HL-60 (cell line): ENCODE measurements at regions not wholly inside any gene's neighbourhood (a gene's known extent, or its start where the extent isn't known, plus 50 kb on each side); places are given as distances from the start of the nearest gene placed in this dataset.

ENCODE experiments used
- DNase-seq, 2 experiments: peaks; one replicate each; pipeline ENCODE4 v3.0.0-alpha.2; 2010 to 2020; ENCODE audit warnings: low read depth in 1 of 2, low spot score in 1 of 2
- H3K27ac ChIP-seq: fragments of 250-450 bp; sonication (Bioruptor Pico); replicated peaks from 2 replicates; pipeline ENCODE4 v1.5.1; 2020; ENCODE audit warnings: mild to moderate bottlenecking, moderate library complexity
- H3K27me3 ChIP-seq: fragments of 250-450 bp; sonication (Bioruptor Pico); 2 replicates; pipeline ENCODE4 v1.5.1; 2021; ENCODE audit warnings: mild to moderate bottlenecking, moderate library complexity; ENCODE audit not compliant: insufficient read depth, poor library complexity, severe bottlenecking
- H3K4me3 ChIP-seq: replicated peaks from 2 replicates; pipeline ENCODE4 v1.5.1; 2011; ENCODE audit warnings: mild to moderate bottlenecking, control low read depth, low read length; ENCODE audit not compliant: insufficient read depth
- CTCF ChIP-seq: IDR thresholded peaks from one replicate; pipeline ENCODE4 v1.5.1; 2011; ENCODE audit warnings: low read length, control low read depth, inconsistent platforms; ENCODE audit not compliant: insufficient read depth
- GABPA ChIP-seq: IDR thresholded peaks from 2 replicates; pipeline ENCODE4 v1.6.1; 2012; ENCODE audit warnings: low read depth
- POLR2AphosphoS5 ChIP-seq: IDR thresholded peaks from 2 replicates; pipeline ENCODE4 v1.6.1; 2012; ENCODE audit warnings: low read depth
- SPI1 ChIP-seq: IDR thresholded peaks from 2 replicates; pipeline ENCODE4 v1.6.1; 2012; ENCODE audit warnings: low read depth, mild to moderate bottlenecking, borderline replicate concordance
- TF ChIP-seq, protein P1 (sequence below): IDR thresholded peaks from 2 replicates; pipeline ENCODE4 v1.6.1; 2012; ENCODE audit warnings: low read depth; ENCODE audit not compliant: insufficient replicate concordance

DNA sequence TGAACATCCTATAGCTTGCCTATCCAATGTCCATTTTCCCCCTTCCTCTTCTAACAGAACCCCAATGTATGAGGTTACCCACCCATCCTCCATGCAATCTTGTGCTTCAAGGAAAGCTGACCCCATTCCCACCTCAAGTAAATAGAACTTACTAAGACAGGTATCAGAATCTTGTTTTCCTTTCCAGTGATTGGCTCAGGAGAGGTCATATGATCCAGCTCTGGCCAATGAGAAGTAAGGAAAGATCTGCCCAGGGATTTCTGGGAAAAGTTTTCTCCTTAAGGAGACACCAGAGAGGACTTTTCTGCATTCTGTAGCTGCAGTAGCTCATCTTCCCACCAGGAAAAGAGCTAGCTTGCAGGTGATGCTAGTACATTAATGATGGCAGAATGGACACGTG lies 341.8 kb upstream of the ZFP64 start:
- DNase-seq = no peak
- no peak for TF ChIP-seq GABPA
- no peak for TF ChIP-seq CTCF
- TF ChIP-seq, protein P1, sequence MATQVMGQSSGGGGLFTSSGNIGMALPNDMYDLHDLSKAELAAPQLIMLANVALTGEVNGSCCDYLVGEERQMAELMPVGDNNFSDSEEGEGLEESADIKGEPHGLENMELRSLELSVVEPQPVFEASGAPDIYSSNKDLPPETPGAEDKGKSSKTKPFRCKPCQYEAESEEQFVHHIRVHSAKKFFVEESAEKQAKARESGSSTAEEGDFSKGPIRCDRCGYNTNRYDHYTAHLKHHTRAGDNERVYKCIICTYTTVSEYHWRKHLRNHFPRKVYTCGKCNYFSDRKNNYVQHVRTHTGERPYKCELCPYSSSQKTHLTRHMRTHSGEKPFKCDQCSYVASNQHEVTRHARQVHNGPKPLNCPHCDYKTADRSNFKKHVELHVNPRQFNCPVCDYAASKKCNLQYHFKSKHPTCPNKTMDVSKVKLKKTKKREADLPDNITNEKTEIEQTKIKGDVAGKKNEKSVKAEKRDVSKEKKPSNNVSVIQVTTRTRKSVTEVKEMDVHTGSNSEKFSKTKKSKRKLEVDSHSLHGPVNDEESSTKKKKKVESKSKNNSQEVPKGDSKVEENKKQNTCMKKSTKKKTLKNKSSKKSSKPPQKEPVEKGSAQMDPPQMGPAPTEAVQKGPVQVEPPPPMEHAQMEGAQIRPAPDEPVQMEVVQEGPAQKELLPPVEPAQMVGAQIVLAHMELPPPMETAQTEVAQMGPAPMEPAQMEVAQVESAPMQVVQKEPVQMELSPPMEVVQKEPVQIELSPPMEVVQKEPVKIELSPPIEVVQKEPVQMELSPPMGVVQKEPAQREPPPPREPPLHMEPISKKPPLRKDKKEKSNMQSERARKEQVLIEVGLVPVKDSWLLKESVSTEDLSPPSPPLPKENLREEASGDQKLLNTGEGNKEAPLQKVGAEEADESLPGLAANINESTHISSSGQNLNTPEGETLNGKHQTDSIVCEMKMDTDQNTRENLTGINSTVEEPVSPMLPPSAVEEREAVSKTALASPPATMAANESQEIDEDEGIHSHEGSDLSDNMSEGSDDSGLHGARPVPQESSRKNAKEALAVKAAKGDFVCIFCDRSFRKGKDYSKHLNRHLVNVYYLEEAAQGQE = no peak
- no peak for TF ChIP-seq SPI1
- TF ChIP-seq POLR2AphosphoS5 = no peak
- Histone ChIP-seq H3K4me3 (no peak overlapping the region), H3K27me3 (no peaks in the 10 kb centered on the region), H3K27ac (no peak overlapping the region)

- Histone ChIP-seq H3K4me3 (no peak overlapping the region), H3K27me3 (no peaks in the 10 kb centered on the region), H3K27ac (no peak overlapping the region)
- DNase-seq = no peak
- TF ChIP-seq GABPA (no peak), CTCF (no peak), SPI1 (no peak)
- TF ChIP-seq, protein P1 = no peak
Observed at GRCh38 chr20:52532674-52533073, 341.1 kb upstream of the ZFP64 start.

DNA sequence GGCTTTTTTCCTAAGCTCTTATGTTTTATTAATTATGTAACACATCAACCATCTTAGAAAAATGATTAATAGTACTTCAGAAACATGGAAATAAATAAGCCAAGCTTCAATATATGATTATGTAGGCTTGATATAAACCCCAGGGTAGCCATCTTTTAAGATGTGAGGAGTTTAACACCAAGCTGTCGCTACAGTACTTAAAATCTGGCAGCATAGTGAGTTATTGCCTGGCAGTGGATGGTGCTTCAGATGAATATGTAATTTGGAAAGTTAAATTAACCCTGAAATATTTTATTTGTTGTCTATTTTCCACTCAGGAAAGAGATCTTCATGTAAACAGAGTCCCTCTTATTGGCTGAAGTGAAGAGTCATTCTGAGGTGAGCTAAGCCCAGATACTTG lies 339.0 kb upstream of the ZFP64 start:
- no peak for TF ChIP-seq SPI1
- TF ChIP-seq, protein P1 = no peak
- no peak for TF ChIP-seq GABPA
- no peak for TF ChIP-seq POLR2AphosphoS5
- H3K4me3 ChIP-seq = no peak overlapping the region
- no peak for DNase-seq
- no peaks in the 10 kb centered on the region for H3K27me3 ChIP-seq
- no peak overlapping the region for H3K27ac ChIP-seq

DNA sequence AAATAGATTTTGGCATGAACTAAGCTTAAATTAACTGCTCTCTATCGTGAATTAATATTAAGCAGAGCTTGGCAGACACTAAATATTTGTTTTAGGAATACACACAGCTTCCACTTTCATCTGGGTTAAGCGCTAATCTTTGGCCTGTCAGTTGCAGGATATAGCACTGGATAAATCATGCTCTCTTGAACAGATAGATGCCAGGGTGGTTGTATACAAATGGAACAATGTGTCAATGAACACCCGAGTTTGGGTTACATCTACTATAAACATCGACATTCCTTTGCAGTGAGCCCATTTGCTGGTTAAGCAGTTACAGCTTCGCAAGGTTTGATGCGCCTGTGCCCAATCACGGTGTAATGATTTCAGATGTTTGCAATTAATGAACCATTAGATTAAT lies 338.2 kb upstream of the ZFP64 start:
- no peak for DNase-seq
- Histone ChIP-seq H3K4me3 (no peak overlapping the region), H3K27me3 (no peaks in the 10 kb centered on the region), H3K27ac (no peak overlapping the region)
- TF ChIP-seq POLR2AphosphoS5 (no peak), CTCF (no peak), SPI1 (no peak), GABPA (no peak)
- TF ChIP-seq, protein P1 = no peak
